GM18499 (cell line): ENCODE measurements at regions not wholly inside any gene's neighbourhood (a gene's known extent, or its start where the extent isn't known, plus 50 kb on each side); places are given as distances from the start of the nearest gene placed in this dataset.

ENCODE experiments used
- ATAC-seq: cut with Tn5 transposase; IDR thresholded peaks from one replicate; pipeline ENCODE4 v1.9.1; 2021; ENCODE audit warnings: moderate number of reproducible peaks; ENCODE audit not compliant: insufficient read depth, unreplicated experiment

DNA sequence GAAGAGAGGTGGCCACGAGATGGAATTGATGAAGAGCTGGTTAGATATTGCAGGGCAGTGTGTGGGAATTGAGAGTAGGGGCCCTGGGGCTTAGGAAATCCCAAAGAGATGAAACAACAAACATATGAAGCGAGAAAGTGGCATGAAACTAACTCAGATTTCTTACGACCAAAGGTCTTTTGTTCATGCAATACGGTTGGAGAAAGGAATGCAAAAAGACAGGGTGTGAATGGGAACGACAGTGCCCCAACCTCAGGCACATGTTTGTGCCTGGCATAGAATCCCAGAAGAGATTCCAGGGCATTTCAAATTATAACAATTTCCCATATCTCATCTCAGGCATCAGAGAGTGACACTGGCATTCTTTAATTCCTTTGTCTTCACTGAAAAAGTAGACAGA, 199.2 kb downstream of the ACTL7B start:
- ATAC-seq = no peak

DNA sequence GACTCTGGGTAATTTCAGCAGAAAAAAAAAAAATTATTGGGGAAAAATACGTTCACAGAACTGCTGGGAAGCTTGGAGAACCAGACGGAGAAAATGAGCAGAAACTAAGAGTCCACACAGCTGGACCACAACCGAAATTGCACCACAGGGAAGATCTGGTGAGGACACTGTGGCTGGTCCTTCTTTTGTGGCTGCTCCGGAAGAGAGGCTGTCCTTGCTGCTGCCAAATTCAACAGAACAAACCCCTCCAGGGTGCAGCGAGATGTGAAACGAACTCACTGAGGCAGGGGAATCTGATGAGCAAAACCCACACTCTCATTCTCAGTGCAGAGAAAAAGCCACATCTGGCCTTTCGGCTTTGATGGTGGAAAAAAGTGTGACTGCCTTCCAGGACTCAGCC, 200.0 kb downstream of the ACTL7B start:
- no peak for ATAC-seq

DNA sequence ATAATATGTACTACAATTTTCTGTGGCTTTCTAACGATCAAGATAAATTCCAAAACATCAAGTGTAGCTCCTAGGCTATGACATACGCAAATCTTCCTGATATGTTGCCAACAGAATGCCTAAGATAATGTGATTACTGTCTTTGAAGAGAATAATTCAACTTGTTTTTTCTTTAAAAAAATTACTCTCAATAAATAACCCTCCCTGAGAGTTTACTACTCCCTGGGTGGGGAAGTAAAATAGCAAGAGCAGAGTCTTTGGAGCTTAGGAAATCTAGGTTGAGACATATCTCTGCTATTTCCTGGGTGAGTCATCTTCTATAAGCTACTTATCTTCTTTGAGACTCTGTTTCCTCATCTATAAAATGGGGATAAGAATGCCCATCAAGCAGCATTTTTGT, 201.2 kb downstream of the ACTL7B start:
- no peak for ATAC-seq

DNA sequence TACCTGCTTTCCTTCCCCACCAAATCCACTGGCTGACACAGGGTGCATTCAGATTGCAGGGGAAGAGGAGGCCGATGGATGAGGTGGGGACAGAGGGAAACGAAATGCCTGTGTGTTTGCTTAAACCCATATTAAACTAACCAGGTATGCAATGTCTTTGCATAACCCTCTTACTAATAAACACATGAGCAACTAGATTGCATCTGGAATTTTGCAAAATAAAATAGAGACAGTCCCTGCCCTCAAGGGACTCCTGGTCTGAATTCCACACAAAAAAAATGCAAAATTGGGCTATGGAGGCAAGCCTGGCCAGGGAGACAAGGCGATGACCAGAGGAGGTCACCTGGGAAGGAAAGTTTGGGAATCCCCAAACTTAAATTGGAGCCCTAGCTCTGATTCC, 202.9 kb downstream of the ACTL7B start:
- ATAC-seq = no peak

DNA sequence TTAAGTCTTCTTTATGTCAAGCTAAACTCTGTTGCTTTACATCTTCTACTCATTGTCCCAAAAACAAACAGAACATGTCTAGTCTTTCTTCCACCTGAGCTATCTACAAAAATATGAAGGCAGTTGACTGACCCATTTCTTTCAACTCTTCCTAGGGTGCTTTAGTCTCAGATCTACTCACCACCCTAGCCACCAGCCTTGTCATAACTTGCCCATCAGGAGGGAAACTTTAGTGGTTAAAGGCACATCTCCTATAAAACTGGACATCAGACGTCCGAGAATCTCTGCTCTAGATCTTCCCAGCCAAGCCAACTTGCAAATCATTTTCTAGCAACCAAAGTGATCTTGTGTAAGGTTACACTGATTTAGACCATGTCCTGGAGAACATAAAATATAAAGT, 205.0 kb downstream of the ACTL7B start:
- ATAC-seq = no peak

DNA sequence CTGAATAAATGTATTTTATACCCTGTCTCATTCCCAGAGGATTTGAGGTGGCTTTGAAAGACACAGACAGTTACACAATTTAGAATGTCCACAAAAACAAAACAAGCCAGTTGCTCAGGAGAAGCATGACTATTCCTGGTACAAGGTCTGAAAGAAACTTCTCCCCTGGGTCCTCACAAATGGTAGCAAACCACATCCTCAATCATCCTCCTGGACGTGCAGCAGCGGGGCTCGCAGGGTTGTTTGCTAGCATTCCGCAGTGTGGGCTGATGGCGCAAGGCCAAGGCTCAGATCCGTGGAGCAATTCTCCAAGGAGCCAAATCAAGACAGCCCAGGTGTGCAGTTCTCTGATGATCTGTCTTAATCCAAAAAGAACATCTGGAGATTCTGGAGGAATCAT, 210.3 kb downstream of the ACTL7B start:
- ATAC-seq = no peak

DNA sequence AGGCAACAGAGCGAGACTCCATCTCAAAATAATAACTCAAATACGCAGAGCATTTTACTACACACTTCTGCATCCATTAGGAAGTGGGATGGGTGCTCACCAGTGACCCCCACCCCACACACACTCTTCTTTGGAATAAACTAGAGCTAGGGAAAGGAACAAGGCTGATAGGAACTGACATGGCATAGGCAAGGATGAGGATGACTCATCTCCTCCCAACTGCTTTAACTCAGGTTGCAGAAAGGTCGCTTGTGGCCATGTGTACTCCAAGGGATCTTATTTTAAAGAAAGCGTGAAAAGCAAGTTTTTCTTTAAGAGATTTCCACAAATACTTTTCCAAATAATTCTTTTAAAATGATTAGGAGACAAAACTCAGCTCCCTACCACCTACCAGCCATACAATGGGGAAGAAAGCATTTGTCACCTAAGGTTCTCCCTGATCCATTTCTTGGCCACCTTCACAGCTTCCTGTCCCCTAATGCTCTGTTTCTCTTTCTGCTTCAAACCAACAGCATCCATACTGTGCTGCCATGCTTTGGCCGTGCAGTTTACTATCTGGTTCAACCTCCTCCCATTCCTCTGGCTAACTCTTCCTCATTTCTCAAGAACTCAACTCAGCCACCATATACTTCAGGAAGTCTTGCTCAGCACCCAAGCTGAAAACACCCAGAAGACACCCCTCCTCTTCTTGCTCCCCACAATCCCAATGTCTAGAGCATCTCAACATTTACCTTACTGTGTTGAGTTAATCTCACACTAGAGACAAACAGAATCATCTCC, 211.9 kb downstream of the ACTL7B start:
- no peak for ATAC-seq

DNA sequence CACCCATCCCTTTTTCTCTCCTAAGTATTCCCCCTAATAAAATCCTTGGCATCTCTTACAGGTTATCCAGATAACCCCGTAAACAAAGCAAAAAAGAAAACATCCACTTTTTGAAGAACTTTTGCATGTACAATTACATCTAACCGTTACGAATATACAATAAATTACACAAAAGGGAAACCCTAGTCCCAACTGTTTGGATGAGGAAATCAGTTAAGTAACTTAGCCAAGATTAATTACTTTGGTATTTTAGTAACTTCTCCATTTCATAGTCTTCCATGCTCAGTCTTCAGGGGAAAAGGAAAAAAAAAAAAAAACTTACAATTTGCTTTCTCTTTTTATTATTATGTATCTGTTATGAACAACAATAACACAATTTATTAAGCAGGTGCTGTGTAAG, 212.9 kb downstream of the ACTL7B start:
- no peak for ATAC-seq

DNA sequence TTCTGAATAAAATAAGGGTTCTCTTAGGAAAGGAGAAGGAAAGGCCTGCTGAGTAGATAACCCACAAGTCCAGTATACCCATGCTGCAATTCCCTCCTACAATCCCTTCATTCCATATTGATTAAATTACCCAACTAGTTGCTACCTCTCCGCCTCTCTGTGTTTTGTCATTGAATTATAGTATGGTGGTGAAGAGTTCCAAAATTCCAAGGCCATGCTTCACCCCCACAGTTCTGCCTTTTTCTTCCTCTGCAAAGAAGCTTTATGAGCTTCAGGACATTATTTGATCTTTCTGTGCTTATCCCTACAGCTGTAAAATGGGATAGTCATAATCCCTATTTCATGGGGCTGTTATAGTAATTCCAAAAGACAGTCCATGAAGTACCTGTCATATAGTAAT, 215.6 kb downstream of the ACTL7B start:
- no peak for ATAC-seq

DNA sequence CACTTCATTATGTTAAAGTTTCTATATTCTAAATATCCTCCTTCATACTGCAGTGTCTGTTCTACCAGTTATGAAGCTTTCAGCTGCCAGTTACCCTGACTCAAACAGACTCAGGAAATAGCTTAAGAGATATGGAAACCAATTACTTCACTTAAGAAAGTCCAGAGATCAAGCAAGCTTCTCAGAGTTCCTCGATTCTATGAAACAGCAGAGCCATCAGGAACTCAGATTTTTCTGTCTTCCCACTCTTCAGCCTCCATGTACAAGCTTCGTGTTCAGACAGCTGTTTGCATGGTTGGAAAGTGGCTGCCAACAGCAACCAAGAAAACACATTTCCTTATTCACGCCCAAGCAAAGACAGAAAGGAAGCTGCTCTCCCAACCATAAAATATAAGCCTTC, 216.1 kb downstream of the ACTL7B start:
- ATAC-seq = no peak

DNA sequence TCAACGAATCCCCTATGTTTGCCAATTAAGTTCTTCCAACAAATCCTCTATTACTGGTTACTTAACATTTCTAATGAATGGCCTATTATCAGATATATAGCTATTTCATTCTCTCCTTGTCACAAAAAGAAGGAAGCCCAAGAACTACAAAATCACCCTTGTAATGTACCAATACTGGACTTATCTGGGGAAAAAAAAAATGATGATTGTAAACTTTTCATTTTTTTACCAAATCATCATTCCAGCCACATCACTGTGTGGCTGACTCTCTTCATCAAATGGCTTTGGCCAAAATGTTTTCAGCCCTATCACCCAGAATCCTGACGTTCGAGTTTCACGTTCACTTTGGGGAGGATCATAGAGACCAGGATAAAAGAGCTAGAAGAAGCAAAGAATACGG, 216.7 kb downstream of the ACTL7B start:
- ATAC-seq = no peak

DNA sequence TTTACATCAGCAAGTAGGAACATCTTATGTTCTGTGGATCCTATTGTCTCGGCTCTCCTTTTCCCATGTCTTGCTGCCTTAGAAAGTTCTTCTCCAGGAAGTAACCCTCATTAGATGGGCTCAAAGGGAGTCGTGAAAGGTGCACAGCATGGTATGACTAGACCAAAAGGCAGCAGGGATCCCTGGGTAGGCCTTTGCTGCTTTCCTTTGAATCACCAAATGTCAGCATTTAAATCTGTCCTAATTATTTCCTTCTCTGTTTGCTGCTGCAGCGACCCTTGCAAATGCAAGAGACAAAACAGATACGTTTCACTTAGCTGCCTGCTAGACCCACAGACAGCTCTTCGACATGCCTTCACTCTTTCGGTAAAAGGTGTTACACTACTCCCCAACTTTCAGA, 218.4 kb downstream of the ACTL7B start:
- ATAC-seq = no peak

DNA sequence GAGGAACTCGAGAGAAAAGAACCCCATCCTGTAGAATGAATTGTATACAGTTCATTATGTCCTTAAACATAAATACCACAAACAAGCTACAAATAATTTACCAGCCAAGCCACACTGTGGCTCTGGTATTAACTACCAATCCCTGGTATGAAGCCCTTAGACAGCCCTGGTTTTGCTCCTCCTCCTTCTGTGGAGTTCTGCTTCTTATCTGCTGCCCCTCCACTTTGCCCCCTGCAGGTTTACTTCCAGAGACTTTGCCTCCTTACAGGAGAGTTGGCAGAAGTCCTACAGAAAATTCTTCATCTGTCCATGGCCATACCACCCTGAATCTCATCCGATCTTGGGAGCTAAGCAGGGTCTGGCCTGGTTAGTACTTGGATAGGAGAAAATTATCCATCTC, 219.8 kb downstream of the ACTL7B start:
- no peak for ATAC-seq

DNA sequence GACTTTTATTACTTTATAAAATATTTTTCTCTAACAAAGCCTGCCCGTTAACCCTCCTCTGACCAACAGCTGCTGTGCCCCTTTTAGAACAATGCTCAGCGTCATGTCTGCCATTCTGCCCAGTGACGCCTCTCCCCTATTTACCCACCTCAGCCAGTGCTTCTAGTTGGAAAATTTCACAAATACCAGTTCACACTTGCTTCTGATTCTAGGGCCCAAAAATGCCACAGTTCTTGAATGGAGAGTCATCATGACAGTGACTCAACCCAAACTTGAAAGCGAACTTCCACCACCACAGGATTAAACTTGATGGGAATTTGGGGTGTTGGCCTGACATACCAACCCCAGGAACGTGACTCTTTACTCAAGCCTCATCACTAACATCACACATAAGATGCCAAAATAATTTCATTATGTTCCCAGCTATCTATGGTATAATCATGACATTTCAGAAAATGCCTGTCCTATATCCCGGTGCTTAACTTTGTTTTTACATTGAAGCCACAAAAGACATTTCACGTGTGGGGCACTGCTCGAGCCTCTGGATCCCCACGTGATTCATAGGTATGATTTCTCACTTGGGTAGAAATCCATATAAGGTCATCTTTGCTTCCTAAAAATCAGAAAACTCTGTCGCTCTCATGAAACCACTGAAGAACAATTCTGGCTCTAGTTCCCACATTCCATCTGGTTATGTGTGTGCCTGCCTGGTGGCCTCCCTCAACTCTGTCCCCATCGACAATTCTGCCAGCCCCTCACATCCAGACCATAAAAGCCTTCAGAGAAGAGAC, 220.9 kb downstream of the ACTL7B start:
- no peak for ATAC-seq

DNA sequence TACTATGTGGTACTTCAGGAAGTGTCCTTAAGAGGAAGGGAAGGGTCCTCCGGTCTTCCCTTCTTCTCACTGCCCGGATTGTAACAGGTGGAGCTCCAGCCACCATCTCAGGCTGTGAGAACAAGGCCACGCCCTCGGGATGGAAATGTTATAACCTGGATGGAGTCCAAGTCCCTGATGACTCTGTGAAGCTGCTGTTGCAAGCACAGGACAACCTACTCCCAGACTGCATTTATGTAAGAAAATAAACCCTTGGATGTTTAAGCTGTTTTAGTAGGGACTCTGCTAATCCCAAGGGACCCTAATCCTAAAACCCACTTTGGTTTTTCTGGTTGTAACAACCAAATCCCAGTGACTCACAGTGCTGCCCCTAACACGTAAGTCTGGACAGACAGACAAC, 221.6 kb downstream of the ACTL7B start:
- no peak for ATAC-seq

DNA sequence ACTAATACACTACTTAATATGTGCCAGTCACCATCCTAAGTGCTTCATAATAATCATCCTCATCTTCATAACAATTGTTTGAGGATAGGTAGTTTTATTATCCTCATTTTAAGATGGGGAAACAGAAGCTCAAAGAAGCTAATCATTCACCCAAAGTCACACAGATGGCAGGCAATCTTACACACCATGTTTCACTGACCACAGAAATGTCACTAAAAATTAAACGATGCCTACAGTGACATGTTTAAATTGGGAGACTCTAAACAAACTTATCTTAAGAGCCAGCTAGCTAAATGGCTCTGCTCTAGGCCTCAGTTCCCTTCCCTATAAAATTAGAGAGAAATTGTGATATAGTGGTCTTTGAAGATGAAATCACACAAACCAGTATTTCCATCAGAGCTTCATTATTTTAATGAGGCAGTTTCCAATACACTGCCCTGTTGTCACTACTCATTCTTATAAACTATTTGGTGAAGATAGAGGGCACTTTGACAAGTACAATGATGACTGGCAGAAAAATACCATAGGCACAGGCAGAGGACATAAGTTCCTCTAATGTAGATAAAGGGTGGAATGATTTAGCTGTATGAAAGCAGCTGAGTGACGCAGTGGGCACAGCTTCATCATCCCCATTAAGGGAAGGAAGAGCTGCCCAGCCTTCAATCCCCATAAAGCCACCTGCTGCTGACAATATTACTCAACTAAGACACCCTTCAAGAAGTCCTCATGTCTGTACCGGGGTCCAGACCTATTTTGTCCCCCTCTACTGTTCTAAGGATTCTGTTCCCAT, 224.1 kb downstream of the ACTL7B start:
- ATAC-seq = no peak

DNA sequence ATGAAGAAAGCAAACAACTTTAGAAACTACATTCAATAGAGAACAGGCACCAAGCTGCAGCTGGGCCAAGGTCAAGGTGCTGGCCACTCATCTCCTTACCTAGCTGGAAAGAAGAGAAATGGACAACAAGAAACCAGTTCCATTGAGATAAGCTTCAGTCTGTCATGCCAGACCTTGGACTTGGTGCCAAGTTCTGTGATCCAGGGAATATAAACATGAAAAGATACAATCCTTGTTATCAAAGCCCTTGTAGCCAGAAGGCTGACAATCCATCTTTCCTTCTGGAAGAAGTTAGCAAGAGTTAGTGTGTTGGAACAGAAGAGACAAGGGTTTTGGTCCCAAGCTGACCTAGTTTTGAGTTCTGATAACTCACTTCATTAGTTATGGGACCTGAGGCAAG, 227.5 kb downstream of the ACTL7B start:
- no peak for ATAC-seq

DNA sequence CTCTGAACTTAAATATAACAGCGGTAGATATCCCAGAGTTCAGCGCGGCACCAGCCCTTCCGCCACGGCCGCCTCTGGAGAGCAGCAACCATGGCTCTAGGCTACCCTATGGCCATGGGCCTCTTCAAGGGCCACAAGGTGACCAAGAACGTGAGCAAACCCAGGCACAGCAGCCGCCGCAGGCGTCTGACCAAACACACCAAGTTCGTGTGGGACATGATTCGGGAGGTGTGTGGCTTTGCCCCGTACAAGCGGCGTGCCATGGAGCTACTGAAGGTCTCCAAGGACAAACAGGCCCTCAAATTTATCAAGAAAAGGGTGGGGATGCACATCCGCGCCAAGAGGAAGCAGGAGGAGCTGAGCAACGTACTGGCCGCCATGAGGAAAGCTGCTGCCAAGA, 229.0 kb downstream of the ACTL7B start:
- ATAC-seq = no peak

DNA sequence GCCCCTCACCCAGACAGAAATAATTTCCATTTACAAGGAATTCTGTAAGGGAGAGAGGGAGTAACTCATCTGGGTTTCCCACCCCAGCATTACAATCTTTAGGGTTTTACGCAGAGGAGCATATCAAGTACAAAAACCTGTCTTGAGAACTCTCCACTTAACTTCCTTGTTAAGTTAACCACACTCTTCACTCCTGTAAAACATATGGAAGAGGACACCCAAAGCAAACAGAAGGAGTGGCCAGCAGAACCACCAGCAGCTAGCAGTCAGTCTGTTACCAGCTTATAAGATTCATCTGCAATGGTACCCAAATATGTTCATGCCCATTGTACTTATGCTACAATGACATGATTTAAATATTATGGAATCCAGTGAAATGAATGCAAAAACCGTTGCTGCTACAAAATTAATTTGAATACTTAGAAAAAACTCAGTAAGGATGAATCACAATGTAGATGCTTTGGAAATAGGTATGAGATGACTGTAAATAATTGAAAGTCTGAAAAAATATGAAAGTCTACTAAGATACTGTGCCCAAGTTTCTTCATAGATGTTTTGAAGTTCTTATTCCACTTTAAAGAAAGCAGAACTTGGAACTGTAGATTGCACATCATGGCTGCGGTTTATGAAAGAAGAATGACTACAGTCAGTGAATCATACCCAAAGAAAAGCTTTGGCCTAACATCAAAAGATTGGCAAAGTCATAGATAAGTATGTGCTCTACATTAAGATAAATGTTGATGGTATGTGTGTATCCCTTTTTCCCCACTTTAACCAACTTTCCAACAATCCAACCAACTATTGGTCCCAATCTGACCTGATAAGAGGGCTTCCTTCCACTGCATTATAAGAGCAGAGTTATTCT, 233.6 kb downstream of the ACTL7B start:
- no peak for ATAC-seq

DNA sequence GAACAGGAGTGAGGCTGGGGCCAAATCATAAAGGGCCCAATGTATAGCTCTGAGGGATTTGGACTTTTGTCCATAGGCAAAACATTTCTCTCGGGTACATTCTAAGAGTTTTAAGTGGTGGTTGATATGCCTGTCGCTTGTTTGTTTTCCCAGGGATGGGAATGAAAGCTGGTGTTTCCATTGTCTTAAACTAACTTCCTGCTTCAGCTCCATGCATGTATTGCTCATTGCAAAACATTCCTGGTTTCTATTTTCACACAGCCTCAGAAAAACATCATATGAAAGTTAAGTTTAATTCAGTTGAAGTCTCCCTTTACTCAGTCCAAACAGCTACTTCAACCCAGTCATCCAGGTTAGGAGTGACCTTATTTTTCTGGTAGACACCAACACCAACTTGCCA, 235.0 kb downstream of the ACTL7B start:
- no peak for ATAC-seq
